ENCODE measurements at regions not wholly inside any gene's neighbourhood (a gene's known extent, or its start where the extent isn't known, plus 50 kb on each side); places are given as distances from the start of the nearest gene placed in this dataset.

DNA sequence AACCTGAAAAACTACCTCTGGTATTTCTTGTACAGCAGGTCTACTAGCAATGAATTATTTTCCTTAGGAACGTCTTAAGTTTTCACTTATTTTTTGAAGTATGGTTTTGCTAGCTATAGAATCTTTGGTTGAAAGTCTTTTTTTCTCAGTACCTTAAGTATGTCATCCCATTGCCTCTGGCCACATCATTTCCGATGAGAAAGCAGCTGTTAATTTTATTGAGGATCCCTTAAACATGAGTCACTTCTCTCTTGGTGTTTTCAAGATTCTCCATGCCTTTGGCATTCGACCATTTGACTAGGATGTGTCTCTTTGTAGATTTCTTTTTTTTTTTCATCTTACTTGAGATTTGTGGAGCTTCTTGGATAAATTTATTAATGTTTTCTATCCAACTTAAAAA lies 803.8 kb upstream of the AMOT start:
- TF ChIP-seq, protein P1, sequence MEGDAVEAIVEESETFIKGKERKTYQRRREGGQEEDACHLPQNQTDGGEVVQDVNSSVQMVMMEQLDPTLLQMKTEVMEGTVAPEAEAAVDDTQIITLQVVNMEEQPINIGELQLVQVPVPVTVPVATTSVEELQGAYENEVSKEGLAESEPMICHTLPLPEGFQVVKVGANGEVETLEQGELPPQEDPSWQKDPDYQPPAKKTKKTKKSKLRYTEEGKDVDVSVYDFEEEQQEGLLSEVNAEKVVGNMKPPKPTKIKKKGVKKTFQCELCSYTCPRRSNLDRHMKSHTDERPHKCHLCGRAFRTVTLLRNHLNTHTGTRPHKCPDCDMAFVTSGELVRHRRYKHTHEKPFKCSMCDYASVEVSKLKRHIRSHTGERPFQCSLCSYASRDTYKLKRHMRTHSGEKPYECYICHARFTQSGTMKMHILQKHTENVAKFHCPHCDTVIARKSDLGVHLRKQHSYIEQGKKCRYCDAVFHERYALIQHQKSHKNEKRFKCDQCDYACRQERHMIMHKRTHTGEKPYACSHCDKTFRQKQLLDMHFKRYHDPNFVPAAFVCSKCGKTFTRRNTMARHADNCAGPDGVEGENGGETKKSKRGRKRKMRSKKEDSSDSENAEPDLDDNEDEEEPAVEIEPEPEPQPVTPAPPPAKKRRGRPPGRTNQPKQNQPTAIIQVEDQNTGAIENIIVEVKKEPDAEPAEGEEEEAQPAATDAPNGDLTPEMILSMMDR (IDR thresholded peaks at IDR 0.05): no peak
- TF ChIP-seq POLR2A (IDR thresholded peaks at IDR 0.05): no peak

Measured in esophagus squamous epithelium (tissue), 4 donors.